Activated CD4-positive, alpha-beta T cell treated with anti-CD3 and anti-CD28 coated beads, Interleukin-2, Interleukin-4, amounts not matched to agents 100 ng/mL and 50 ng/mL, durations not matched to agents 16 hours and 8 hours (primary cell): ENCODE measurements at regions not wholly inside any gene's neighbourhood (a gene's known extent, or its start where the extent isn't known, plus 50 kb on each side); places are given as distances from the start of the nearest gene placed in this dataset.

ENCODE experiments used
- DNase-seq: peaks from one replicate; pipeline ENCODE4 v3.0.0-alpha.2; 2020; ENCODE audit warnings: low spot score

- DNase-seq = no peak
These were observed 1342.3 kb upstream of the AGA start for GRCh38 chr4:178784491-178784890.

- no peak for DNase-seq
These were observed 1347.0 kb upstream of the AGA start for GRCh38 chr4:178789279-178789678.

- no peak for DNase-seq
These were observed 1357.0 kb upstream of the AGA start for GRCh38 chr4:178799204-178799603.

- DNase-seq = no peak
These were observed 1365.9 kb upstream of the AGA start for GRCh38 chr4:178808106-178808505.

- DNase-seq = no peak
These were observed 1367.7 kb upstream of the AGA start for GRCh38 chr4:178809921-178810320.

GRCh38 chr4:178811356-178811755 is 1369.1 kb upstream of the AGA start:
- DNase-seq = no peak

GRCh38 chr4:178812866-178813265 is 1370.6 kb upstream of the AGA start:
- no peak for DNase-seq

GRCh38 chr4:178814908-178815307 is 1372.7 kb upstream of the AGA start:
- DNase-seq = no peak

- DNase-seq = no peak
These were observed 1381.5 kb upstream of the AGA start for GRCh38 chr4:178823673-178824295.

GRCh38 chr4:178836865-178837264 is 1394.6 kb upstream of the AGA start:
- no peak for DNase-seq

GRCh38 chr4:178838776-178839175 is 1396.5 kb upstream of the AGA start:
- no peak for DNase-seq

- DNase-seq = no peak
These were observed 1414.0 kb upstream of the AGA start for GRCh38 chr4:178856139-178856800.

GRCh38 chr4:178871476-178871875 is 1429.2 kb upstream of the AGA start:
- DNase-seq = no peak

GRCh38 chr4:178881937-178882336 is 1439.7 kb upstream of the AGA start:
- DNase-seq = no peak

- DNase-seq = no peak
These were observed 1451.9 kb upstream of the AGA start for GRCh38 chr4:178894126-178894525.

- DNase-seq = no peak
These were observed 1456.8 kb upstream of the AGA start for GRCh38 chr4:178899084-178899483.

- no peak for DNase-seq
These were observed 1475.5 kb upstream of the AGA start for GRCh38 chr4:178917756-178918155.

GRCh38 chr4:178937130-178937529 is 1494.9 kb upstream of the AGA start:
- peak; percentile 1 for DNase-seq

GRCh38 chr4:178941975-178942374 is 1499.7 kb upstream of the AGA start:
- DNase-seq = no peak

- no peak for DNase-seq
These were observed 1511.3 kb upstream of the AGA start for GRCh38 chr4:178953447-178954120.

GRCh38 chr4:178955614-178956013 is 1513.4 kb upstream of the AGA start:
- DNase-seq = no peak

GRCh38 chr4:178958725-178959440 is 1516.6 kb upstream of the AGA start:
- DNase-seq = no peak
